ENCODE measurements at regions not wholly inside any gene's neighbourhood (a gene's known extent, or its start where the extent isn't known, plus 50 kb on each side); places are given as distances from the start of the nearest gene placed in this dataset.

DNA sequence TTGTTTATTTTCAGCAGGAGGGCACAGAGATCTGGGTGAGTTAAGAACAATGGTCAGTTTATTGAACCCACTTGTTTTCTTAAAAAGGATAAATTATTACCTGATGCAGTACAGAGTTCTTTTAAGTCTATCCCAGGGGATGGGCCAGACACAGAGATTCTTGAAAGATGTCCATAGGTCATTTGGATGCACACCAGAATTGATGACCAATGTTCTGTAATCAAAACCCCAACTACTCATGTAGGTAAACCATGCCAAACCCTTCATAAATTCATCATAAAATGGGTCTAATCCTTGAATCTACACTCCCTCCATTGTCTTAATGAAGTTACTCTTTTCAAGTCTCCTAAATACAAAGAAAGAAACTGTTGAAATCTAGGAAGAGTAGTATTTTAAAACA is 273.0 kb upstream of the COL8A1 start:
- no peak for FAIRE-seq

- FAIRE-seq, result no peak
Measured at GRCh38 chr3:99357131-99357530, 281.3 kb upstream of the COL8A1 start.

DNA sequence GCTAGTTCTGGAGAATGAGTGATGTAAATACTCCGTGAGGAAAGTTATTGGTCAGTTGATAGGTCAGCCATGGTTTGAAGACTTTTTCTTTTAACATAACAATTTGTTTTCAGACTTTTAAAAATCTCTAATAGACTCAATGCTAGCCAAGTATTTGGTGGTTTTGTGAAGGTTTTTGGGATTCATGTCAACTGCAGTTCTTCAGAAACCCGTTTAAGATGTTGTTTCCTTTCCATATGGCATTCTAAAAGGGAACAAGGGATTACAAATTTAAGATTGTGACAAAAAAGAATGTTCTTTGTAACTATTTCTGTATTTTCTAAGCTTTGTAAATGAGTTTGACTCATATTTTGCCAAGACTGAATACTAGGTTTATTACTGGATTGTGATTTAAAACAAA is 281.7 kb upstream of the COL8A1 start:
- no peak for FAIRE-seq

DNA sequence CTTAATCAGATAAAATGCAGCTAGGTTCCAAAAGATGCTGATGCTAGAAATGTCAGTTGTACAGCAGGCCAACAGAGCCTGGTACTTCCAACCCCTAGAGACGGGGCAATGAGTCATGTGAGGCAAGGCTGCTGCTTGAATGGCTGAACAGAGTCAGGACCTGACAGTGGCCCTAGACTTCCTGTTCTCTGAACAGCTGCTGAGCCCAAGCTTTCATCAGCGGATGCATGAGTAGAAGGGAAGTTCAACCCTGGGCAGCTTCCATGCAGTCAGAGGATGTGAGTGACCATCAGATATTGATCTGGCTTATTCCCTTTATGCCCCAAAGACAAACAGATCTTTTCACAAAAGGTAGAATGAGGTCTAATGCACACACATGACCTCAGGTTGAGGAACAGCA is 282.9 kb upstream of the COL8A1 start:
- no peak for FAIRE-seq

DNA sequence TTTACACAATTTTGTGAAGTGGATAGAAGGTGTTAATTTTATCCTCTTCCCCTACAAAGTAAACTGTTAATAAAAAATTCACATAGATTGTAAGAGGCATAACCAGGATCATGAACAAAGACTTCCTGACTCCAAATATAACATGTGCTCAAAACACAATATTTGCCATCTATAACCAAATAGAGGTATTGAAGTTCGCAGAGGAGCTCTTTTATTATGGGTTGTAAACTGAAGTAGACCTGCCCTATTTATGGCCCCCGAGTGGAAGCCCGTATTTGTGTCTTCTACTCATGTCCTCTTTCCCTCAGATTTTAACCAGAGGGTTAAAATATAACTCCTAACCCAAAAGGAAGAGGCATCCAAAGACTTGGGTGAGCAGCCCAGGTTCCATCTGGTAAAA is 285.6 kb upstream of the COL8A1 start:
- no peak for FAIRE-seq

GRCh38 chr3:99351122-99351521 is 287.3 kb upstream of the COL8A1 start:
- FAIRE-seq, result no peak

DNA sequence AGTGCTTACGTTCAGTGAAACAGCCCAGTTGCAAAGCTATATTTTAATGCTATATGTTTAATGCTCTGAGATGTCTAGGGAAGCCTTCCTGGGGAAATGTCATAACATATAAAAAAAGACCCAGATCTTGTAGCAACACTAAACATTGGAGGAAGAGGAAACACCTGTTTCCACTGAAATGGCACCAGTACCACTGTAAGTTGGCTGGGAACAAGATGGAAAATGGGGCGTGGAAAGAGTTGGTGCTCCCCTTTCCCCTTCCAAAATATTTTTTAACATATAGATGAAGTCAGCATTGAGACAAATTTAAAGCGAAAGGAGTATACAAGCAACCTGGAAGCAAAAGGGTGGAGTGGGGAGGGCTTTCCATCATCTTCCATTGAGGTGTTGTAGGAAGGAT is 289.9 kb upstream of the COL8A1 start:
- FAIRE-seq, result no peak

GRCh38 chr3:99344216-99344615 is 294.2 kb upstream of the COL8A1 start:
- no peak for FAIRE-seq

GRCh38 chr3:99342383-99342782 is 296.0 kb upstream of the COL8A1 start:
- peak; percentile 67 for FAIRE-seq

GRCh38 chr3:99339222-99339621 is 299.2 kb upstream of the COL8A1 start:
- no peak for FAIRE-seq

GRCh38 chr3:99332718-99333117 is 305.7 kb upstream of the COL8A1 start:
- no peak for FAIRE-seq

- FAIRE-seq, result no peak
Measured at GRCh38 chr3:99332276-99332675, 306.1 kb upstream of the COL8A1 start.

DNA sequence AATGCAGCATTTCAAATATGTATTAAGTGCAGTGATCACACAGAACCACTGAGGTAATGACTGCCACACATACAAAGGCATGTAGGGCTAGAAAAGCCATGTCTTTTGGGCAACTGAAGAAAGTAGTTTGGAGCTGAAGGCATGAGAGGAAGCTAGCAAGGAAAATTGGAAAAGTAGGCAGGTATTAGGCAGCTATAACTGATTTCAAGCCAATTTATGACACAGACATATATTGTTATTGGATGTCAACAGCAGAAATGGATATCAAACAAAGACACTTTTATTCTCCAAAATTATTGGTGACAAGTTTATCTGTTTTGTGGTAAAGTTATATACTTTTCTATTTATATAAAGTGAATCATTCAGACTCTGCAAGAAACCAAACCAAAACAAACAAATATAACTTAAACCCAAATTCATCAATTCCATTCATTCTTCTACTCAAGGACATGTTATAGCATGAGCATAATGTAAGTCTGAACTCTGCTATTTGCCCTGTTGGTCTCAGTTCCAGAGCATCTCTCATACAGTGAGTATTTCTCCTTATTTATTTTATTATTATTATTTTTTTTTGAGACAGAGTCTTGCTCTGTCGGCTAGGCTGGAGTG is 307.4 kb upstream of the COL8A1 start:
- no peak for FAIRE-seq

GRCh38 chr3:99330281-99330680 is 308.1 kb upstream of the COL8A1 start:
- no peak for FAIRE-seq

GRCh38 chr3:99325402-99325801 is 313.0 kb upstream of the COL8A1 start:
- FAIRE-seq, result no peak

GRCh38 chr3:99324636-99325203 is 313.7 kb upstream of the COL8A1 start:
- FAIRE-seq, result no peak

DNA sequence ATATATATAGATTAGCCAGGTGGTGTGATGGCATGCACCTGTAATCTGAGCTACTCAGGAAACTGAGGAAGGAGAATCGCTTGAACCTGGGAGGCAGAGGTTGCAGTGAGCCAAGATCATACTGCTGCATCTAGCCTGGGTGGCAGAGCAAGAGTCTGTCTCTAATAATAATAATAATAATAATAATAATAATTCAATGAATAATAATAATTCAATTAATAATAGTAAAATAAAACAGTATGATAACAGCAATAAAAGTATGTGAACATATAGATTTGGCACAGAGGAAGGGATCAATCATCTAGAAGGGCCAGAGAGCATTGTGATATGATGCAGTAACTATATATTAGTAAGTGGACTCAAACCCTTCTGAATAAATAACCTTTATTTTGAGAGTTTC is 314.5 kb upstream of the COL8A1 start:
- FAIRE-seq, result no peak

GRCh38 chr3:99322551-99322950 is 315.8 kb upstream of the COL8A1 start:
- FAIRE-seq, result no peak

GRCh38 chr3:99321261-99321660 is 317.1 kb upstream of the COL8A1 start:
- FAIRE-seq, result no peak

GRCh38 chr3:99319961-99320360 is 318.4 kb upstream of the COL8A1 start:
- FAIRE-seq, result peak; percentile 55

GRCh38 chr3:99319450-99319849 is 318.9 kb upstream of the COL8A1 start:
- FAIRE-seq, result no peak

DNA sequence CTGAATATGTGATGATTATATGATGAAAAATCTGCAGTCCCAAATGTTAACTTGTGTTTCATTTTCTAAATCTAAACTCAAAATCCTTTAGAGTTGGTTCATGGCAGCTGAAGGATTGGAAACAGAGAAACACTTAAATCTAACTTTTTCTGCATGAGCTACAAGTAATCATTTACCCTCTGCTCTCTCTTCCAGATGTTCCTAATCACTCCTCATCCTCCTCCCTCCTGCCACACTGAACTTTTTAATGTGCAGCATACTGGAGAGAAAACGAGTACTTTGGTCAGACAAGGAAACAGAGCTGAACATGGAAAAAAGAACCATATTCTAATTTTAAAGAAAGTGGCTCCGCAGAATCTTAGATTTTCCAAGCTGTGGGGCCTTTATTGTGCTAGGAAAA is 321.2 kb upstream of the COL8A1 start:
- no peak for FAIRE-seq

GRCh38 chr3:99315896-99316295 is 322.5 kb upstream of the COL8A1 start:
- no peak for FAIRE-seq

DNA sequence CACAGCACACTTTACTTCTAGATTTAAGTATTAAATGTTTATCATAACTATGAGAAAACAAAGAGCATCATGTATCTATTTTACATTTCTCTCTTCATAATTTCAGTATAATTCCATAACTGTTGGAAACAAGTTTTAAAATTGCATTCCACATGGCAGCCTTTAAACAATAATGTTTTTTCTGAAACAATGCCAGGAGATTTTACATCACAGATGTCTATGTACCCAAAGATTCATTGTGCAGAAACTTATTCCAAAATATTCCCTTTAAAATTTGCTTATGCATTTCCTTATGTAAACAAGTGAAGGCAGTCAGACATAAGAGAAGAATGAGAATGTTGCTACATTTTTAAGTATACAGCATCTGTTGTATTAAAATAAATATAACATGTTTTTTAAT is 324.9 kb upstream of the COL8A1 start:
- FAIRE-seq, result no peak

- peak; percentile 92 for FAIRE-seq
Measured at GRCh38 chr3:99298661-99299060, 339.7 kb upstream of the COL8A1 start.
